ENCODE measurements at regions not wholly inside any gene's neighbourhood (a gene's known extent, or its start where the extent isn't known, plus 50 kb on each side); places are given as distances from the start of the nearest gene placed in this dataset.

- TF ChIP-seq EZH2 (IDR thresholded peaks at IDR 0.05; ENCODE audit: insufficient read depth, poor library complexity, severe bottlenecking) (no peak), EZH2phosphoT487 (IDR thresholded peaks at IDR 0.05; ENCODE audit: insufficient read depth, low read depth) (no peak)
Observed at GRCh38 chr7:67489881-67490280, 493.2 kb downstream of the TYW1 start.

All from GM23248 (cell line).